ENCODE measurements at regions not wholly inside any gene's neighbourhood (a gene's known extent, or its start where the extent isn't known, plus 50 kb on each side); places are given as distances from the start of the nearest gene placed in this dataset.

GRCh38 chr20:56885521-56885920, 256.4 kb downstream of the TFAP2C start:
- Histone ChIP-seq H3K27ac (no peak overlapping the region), H3K4me3 (no peak overlapping the region), H3K9me3 (no peaks in the 10 kb centered on the region), H3K27me3 (no peaks in the 10 kb centered on the region), H3K36me3 (no peaks in the 10 kb centered on the region), H3K4me1 (no peaks in the 10 kb centered on the region)
- TF ChIP-seq CTCF (IDR thresholded peaks at IDR 0.05) = no peak
- no peak for TF ChIP-seq POLR2AphosphoS5 (IDR thresholded peaks at IDR 0.05)
- no peak for TF ChIP-seq POLR2A (IDR thresholded peaks at IDR 0.05)
- TF ChIP-seq EP300 (IDR thresholded peaks at IDR 0.05) = no peak
- DNase-seq (ENCODE audit: low spot score in 2 of 2) = no peak
- 91% methylated on average over 14 of the region's 14 CpGs for WGBS

- WGBS = 72% methylated on average over 11 of the region's 11 CpGs
- Histone ChIP-seq H3K4me1 (no peaks in the 10 kb centered on the region), H3K4me3 (no peak overlapping the region), H3K27ac (no peak overlapping the region), H3K36me3 (no peaks in the 10 kb centered on the region), H3K9me3 (no peaks in the 10 kb centered on the region), H3K27me3 (no peaks in the 10 kb centered on the region)
- no peak for TF ChIP-seq POLR2AphosphoS5 (IDR thresholded peaks at IDR 0.05)
- TF ChIP-seq CTCF (IDR thresholded peaks at IDR 0.05) = no peak
- TF ChIP-seq POLR2A (IDR thresholded peaks at IDR 0.05) = no peak
- no peak for TF ChIP-seq EP300 (IDR thresholded peaks at IDR 0.05)
- DNase-seq (ENCODE audit: low spot score in 2 of 2) = no peak
Measured at GRCh38 chr20:56890011-56890410, 260.9 kb downstream of the TFAP2C start.

- no peak for TF ChIP-seq POLR2A (IDR thresholded peaks at IDR 0.05)
- TF ChIP-seq EP300 (IDR thresholded peaks at IDR 0.05) = no peak
- TF ChIP-seq CTCF (IDR thresholded peaks at IDR 0.05) = no peak
- TF ChIP-seq POLR2AphosphoS5 (IDR thresholded peaks at IDR 0.05) = no peak
- WGBS = 63% methylated on average over 8 of the region's 8 CpGs
- no peaks in the 10 kb centered on the region for H3K36me3 ChIP-seq
- no peaks in the 10 kb centered on the region for H3K4me1 ChIP-seq
- no peaks in the 10 kb centered on the region for H3K9me3 ChIP-seq
- no peak overlapping the region for H3K27ac ChIP-seq
- H3K27me3 ChIP-seq = peaks cover 10% of the 10 kb centered on the region
- no peak for DNase-seq (ENCODE audit: low spot score in 2 of 2)
- H3K4me3 ChIP-seq = no peak overlapping the region
Measured at GRCh38 chr20:56893226-56893917, 264.3 kb downstream of the TFAP2C start.

- Histone ChIP-seq H3K9me3 (no peaks in the 10 kb centered on the region), H3K27ac (no peak overlapping the region), H3K36me3 (no peaks in the 10 kb centered on the region), H3K4me3 (no peak overlapping the region), H3K27me3 (peaks cover 10% of the 10 kb centered on the region), H3K4me1 (no peaks in the 10 kb centered on the region)
- no peak for DNase-seq (ENCODE audit: low spot score in 2 of 2)
- TF ChIP-seq EP300 (IDR thresholded peaks at IDR 0.05) (no peak), POLR2AphosphoS5 (IDR thresholded peaks at IDR 0.05) (no peak), POLR2A (IDR thresholded peaks at IDR 0.05) (no peak), CTCF (IDR thresholded peaks at IDR 0.05) (no peak)
- WGBS = 90% methylated on average over 7 of the region's 7 CpGs
Measured at GRCh38 chr20:56896447-56896846, 267.3 kb downstream of the TFAP2C start.

GRCh38 chr20:56897318-56897957, 268.3 kb downstream of the TFAP2C start:
- no peak for TF ChIP-seq CTCF (IDR thresholded peaks at IDR 0.05)
- TF ChIP-seq POLR2AphosphoS5 (IDR thresholded peaks at IDR 0.05) = no peak
- no peak for TF ChIP-seq EP300 (IDR thresholded peaks at IDR 0.05)
- no peak for TF ChIP-seq POLR2A (IDR thresholded peaks at IDR 0.05)
- no peak overlapping the region for H3K27ac ChIP-seq
- H3K9me3 ChIP-seq = no peaks in the 10 kb centered on the region
- H3K27me3 ChIP-seq = peaks cover 10% of the 10 kb centered on the region
- WGBS = 74% methylated on average over 3 of the region's 7 CpGs
- H3K4me1 ChIP-seq = no peaks in the 10 kb centered on the region
- H3K36me3 ChIP-seq = no peaks in the 10 kb centered on the region
- no peak for DNase-seq (ENCODE audit: low spot score in 2 of 2)
- no peak overlapping the region for H3K4me3 ChIP-seq

Data from suprapubic skin (tissue), 4 donors.